ENCODE measurements at regions not wholly inside any gene's neighbourhood (a gene's known extent, or its start where the extent isn't known, plus 50 kb on each side); places are given as distances from the start of the nearest gene placed in this dataset.

DNA sequence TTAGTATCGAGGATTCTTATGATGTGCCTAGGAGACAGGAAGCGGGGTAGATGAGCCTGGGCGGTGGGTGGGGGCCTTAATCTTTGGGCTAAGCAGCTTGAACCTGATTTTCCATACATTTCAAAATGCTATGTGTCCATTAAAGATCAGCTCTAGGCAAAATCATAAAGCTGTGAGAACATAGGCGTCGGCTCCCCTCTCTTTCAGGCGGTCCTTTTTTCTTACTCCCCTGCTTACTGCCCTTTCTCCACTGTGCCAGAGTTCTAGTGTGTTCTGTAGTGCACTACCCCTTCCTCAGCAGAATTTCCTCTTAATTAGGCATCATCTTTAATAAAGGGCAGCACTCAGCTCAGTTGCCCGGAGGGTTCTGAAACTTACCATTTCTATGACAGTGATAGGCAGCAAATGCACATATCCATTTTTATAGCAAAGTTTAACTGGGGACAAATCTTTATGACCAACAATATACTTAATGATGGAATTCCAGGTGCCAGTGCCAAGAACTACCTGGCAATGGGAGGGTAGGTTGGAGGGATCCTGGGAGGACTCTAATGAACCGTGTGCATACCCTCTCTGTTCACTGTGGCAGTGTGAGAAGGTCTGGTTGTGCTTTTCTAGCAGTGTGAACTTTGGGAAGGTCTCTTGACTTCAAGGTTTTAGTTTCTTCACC is 404.5 kb upstream of the TPM1 start:
- intact Hi-C loops (cut with micrococcal nuclease; ENCODE audit: unreplicated experiment), result no loop called here
- DNase-seq, result no peak
- BruUV-seq (replicated peaks), result no TSS peak
- TF ChIP-seq CTCF (IDR thresholded peaks at IDR 0.05; ENCODE audit: unreplicated experiment), result no peak
- Mint-ChIP-seq H3K36me3 (ENCODE audit: insufficient read depth, unreplicated experiment) (no peaks in the 10 kb centered on the region), H3K9me3 (ENCODE audit: low read depth, unreplicated experiment) (no peaks in the 10 kb centered on the region), H3K4me3 (ENCODE audit: low read depth, unreplicated experiment) (no peak overlapping the region), H3K27ac (ENCODE audit: unreplicated experiment) (no peak overlapping the region), H3K4me1 (ENCODE audit: low read depth, unreplicated experiment) (peaks cover 9% of the 10 kb centered on the region), H3K27me3 (ENCODE audit: unreplicated experiment) (no peaks in the 10 kb centered on the region)
- CTCF ChIA-PET, result no interaction called here

DNA sequence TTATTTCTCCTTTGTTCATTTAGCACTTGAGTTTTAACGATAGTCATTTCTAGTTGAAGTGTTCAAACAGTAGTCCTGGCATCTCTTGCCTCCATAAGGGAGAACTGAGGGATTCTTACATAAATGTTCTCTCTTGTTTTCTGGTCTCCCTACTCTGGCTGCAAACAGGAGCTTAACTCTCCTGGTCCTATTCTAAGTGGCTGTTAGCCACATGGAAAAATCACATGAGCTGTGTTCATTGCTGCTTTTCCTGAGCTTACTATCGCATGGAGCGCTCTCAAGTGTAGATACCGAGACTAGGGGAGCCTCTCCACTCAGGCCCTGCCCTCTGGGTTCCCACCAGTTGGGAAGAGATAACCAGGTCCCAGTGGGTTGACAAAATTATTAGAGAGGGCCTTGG is 403.1 kb upstream of the TPM1 start:
- no peaks in the 10 kb centered on the region for H3K36me3 Mint-ChIP-seq (ENCODE audit: insufficient read depth, unreplicated experiment)
- intact Hi-C loops (cut with micrococcal nuclease; ENCODE audit: unreplicated experiment), result no loop called here
- no peaks in the 10 kb centered on the region for H3K9me3 Mint-ChIP-seq (ENCODE audit: low read depth, unreplicated experiment)
- BruUV-seq (replicated peaks), result no TSS peak
- CTCF ChIA-PET, result no interaction called here
- no peak for TF ChIP-seq CTCF (IDR thresholded peaks at IDR 0.05; ENCODE audit: unreplicated experiment)
- peaks cover 9% of the 10 kb centered on the region for H3K4me1 Mint-ChIP-seq (ENCODE audit: low read depth, unreplicated experiment)
- H3K27ac Mint-ChIP-seq (ENCODE audit: unreplicated experiment), result no peak overlapping the region
- no peak overlapping the region for H3K4me3 Mint-ChIP-seq (ENCODE audit: low read depth, unreplicated experiment)
- peaks cover 9% of the 10 kb centered on the region for H3K27me3 Mint-ChIP-seq (ENCODE audit: unreplicated experiment)
- no peak for DNase-seq

- DNase-seq, result no peak
- BruUV-seq (replicated peaks), result no TSS peak
- peaks cover 9% of the 10 kb centered on the region for H3K4me1 Mint-ChIP-seq (ENCODE audit: low read depth, unreplicated experiment)
- H3K36me3 Mint-ChIP-seq (ENCODE audit: insufficient read depth, unreplicated experiment), result no peaks in the 10 kb centered on the region
- peaks cover 15% of the 10 kb centered on the region for H3K27me3 Mint-ChIP-seq (ENCODE audit: unreplicated experiment)
- no peak for TF ChIP-seq CTCF (IDR thresholded peaks at IDR 0.05; ENCODE audit: unreplicated experiment)
- CTCF ChIA-PET, result no interaction called here
- H3K4me3 Mint-ChIP-seq (ENCODE audit: low read depth, unreplicated experiment), result no peak overlapping the region
- intact Hi-C loops (cut with micrococcal nuclease; ENCODE audit: unreplicated experiment), result no loop called here
- H3K9me3 Mint-ChIP-seq (ENCODE audit: low read depth, unreplicated experiment), result no peaks in the 10 kb centered on the region
- H3K27ac Mint-ChIP-seq (ENCODE audit: unreplicated experiment), result no peak overlapping the region
Measured at GRCh38 chr15:62639906-62640605, 402.5 kb upstream of the TPM1 start.

DNA sequence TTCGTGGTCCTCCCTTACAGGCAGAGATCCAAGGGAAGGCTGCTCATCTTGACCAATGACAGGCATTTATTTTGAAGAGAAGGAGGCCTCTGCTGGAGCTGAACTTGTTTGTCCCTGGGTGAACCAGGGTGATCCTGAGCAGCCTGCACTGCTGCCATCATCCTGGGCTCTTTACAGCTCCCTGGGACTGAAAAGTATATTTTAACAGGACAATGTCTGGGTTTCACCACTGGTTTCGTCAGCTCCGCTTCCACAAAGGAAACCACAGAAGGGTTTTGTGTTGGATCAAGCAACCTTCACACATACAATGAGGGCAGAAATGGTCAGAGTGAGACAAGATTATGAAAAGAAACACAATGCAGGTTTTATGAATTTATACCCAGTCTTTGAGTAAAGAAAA is 400.7 kb upstream of the TPM1 start:
- intact Hi-C loops (cut with micrococcal nuclease; ENCODE audit: unreplicated experiment), result no loop called here
- H3K4me3 Mint-ChIP-seq (ENCODE audit: low read depth, unreplicated experiment), result no peak overlapping the region
- H3K36me3 Mint-ChIP-seq (ENCODE audit: insufficient read depth, unreplicated experiment), result no peaks in the 10 kb centered on the region
- no peak for TF ChIP-seq CTCF (IDR thresholded peaks at IDR 0.05; ENCODE audit: unreplicated experiment)
- no peak overlapping the region for H3K27ac Mint-ChIP-seq (ENCODE audit: unreplicated experiment)
- peaks cover 9% of the 10 kb centered on the region for H3K4me1 Mint-ChIP-seq (ENCODE audit: low read depth, unreplicated experiment)
- peaks cover 17% of the 10 kb centered on the region for H3K27me3 Mint-ChIP-seq (ENCODE audit: unreplicated experiment)
- BruUV-seq (replicated peaks), result no TSS peak
- H3K9me3 Mint-ChIP-seq (ENCODE audit: low read depth, unreplicated experiment), result no peaks in the 10 kb centered on the region
- CTCF ChIA-PET, result no interaction called here
- no peak for DNase-seq

Data from Calu3 (cell line).